ENCODE measurements at regions not wholly inside any gene's neighbourhood (a gene's known extent, or its start where the extent isn't known, plus 50 kb on each side); places are given as distances from the start of the nearest gene placed in this dataset.
"Not testable (repeated sequence)": the region's sequence is repeated elsewhere in the genome, so short reads cannot be mapped to it uniquely, and the experiment has no call there.

GRCh38 chr20:19916531-19917485 is 100.4 kb upstream of the NAA20 start:
- 68 to 74% methylated on average over 12 of the region's 12 CpGs for WGBS, 2 donors
- TF ChIP-seq EP300 (IDR thresholded peaks at IDR 0.05) (no peak), POLR2A (IDR thresholded peaks at IDR 0.05) (no peak)
- TF ChIP-seq, protein P1, sequence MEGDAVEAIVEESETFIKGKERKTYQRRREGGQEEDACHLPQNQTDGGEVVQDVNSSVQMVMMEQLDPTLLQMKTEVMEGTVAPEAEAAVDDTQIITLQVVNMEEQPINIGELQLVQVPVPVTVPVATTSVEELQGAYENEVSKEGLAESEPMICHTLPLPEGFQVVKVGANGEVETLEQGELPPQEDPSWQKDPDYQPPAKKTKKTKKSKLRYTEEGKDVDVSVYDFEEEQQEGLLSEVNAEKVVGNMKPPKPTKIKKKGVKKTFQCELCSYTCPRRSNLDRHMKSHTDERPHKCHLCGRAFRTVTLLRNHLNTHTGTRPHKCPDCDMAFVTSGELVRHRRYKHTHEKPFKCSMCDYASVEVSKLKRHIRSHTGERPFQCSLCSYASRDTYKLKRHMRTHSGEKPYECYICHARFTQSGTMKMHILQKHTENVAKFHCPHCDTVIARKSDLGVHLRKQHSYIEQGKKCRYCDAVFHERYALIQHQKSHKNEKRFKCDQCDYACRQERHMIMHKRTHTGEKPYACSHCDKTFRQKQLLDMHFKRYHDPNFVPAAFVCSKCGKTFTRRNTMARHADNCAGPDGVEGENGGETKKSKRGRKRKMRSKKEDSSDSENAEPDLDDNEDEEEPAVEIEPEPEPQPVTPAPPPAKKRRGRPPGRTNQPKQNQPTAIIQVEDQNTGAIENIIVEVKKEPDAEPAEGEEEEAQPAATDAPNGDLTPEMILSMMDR (IDR thresholded peaks at IDR 0.05), result no peak
- no peak for DNase-seq (ENCODE audit: low spot score in 2 of 2)
- Histone ChIP-seq H3K36me3 (no peaks in the 10 kb centered on the region), H3K4me3 (no peak overlapping the region), H3K27me3 (no peaks in the 10 kb centered on the region), H3K4me1 (peaks cover 0 to 73% (median 10%) of the 10 kb centered on the region in 4 donors), H3K27ac (no peak overlapping the region), H3K9me3 (no peaks in the 10 kb centered on the region)

DNA sequence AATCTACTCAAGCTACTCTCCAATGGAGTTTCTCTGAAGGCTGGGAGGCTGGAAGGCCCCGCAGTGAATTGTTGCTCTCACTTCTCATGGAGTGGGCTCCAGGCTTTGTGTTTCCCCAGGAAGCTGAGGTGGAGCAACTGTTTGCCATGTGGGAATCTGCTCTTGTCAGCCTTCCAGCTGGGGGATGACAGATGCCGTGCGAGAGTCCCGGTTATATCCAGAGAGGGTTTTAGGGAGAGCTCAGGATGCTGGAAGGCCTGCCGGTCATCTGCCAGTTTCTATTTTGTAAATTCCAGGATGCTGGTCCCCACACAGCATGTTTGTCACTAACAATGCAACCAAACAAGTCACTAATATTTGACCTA is 98.2 kb upstream of the NAA20 start:
- Histone ChIP-seq H3K4me1 (peaks cover 0 to 78% (median 10%) of the 10 kb centered on the region in 4 donors), H3K4me3 (no peak overlapping the region), H3K9me3 (no peaks in the 10 kb centered on the region), H3K27ac (no peak overlapping the region), H3K36me3 (no peaks in the 10 kb centered on the region), H3K27me3 (no peaks in the 10 kb centered on the region)
- no peak for DNase-seq (ENCODE audit: low spot score in 2 of 2)
- TF ChIP-seq, protein P1 (IDR thresholded peaks at IDR 0.05), result no peak
- TF ChIP-seq EP300 (IDR thresholded peaks at IDR 0.05), result no peak
- no peak for TF ChIP-seq POLR2A (IDR thresholded peaks at IDR 0.05)
- 85 to 94% methylated on average over 5 of the region's 5 CpGs for WGBS, 2 donors

DNA sequence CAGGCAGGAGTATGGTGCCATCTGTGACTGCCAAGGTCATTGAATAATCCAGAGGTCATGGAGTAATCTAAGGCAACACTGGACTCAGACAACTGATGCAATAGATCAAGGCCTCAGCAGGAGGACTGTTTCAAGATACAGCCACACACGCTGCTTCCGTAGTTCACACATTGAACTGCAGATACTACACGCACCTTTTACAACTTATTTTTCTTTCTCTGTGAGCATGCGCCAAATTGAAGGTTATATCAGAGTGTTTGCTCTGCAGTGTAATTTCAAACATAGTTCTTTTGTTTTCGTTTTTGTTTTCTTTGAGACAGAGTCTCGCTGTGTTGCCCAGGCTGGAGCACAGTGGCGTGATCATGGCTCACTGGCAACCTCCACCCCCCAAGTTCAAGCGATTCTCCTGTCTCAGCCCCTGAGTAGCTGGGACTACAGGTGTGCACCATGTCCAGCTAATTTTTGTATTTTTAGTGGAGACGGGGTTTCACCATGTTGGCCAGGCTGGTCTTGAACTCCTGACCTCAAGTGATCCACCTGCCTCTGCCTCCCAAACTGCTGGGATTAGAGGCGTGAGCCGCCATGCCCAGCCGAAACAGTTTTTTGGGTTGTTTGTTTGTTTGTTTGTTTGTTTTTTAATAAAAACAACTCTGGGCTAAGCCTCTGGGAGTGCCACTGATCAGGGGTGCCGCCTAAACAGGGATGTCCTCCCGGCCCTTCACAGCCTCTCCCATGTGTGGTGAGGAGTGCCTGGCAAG is 96.6 kb upstream of the NAA20 start:
- H3K27ac ChIP-seq, result no peak overlapping the region
- no peaks in the 10 kb centered on the region for H3K27me3 ChIP-seq
- TF ChIP-seq, protein P1 (IDR thresholded peaks at IDR 0.05), result no peak
- TF ChIP-seq EP300 (IDR thresholded peaks at IDR 0.05), result peak in 1 of 2 donors; percentile 26
- no peak for TF ChIP-seq POLR2A (IDR thresholded peaks at IDR 0.05)
- no peaks in the 10 kb centered on the region for H3K36me3 ChIP-seq
- 93% methylated on average over 14 of the region's 14 CpGs for WGBS, 2 donors
- H3K4me3 ChIP-seq, result no peak overlapping the region
- peaks cover 0 to 64% (median 3%) of the 10 kb centered on the region in 4 donors for H3K4me1 ChIP-seq
- no peaks in the 10 kb centered on the region for H3K9me3 ChIP-seq
- DNase-seq (ENCODE audit: low spot score in 2 of 2), result no peak

DNA sequence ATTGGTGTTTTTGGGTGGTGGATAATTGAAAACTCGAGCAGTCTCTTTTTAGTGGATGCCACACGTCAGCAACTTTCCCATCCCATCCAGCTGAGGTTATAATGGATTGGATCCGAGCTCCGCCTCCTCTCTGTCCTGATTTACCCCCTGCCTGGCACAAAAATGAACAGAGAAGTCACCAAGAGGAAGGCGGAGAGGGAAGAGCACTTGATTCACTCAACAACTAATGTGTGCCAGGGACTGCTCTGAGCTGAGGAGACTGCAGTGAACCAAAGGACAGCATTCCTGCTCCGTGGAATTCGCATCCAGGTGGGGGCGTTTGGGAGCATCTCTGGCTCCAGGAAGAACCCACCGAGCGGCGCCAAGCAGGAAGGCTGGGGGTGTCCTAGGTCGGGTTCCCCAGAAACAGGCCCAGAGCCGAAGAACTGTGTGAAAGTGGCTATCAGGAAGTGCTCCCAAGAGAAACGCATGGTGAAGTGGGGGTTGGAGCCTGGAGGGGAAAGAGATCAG is 95.8 kb upstream of the NAA20 start:
- DNase-seq (ENCODE audit: low spot score in 2 of 2), result no peak
- Histone ChIP-seq H3K27me3 (no peaks in the 10 kb centered on the region), H3K4me1 (peaks cover 0 to 61% (median 3%) of the 10 kb centered on the region in 4 donors), H3K4me3 (no peak overlapping the region), H3K27ac (no peak overlapping the region), H3K36me3 (no peaks in the 10 kb centered on the region), H3K9me3 (no peaks in the 10 kb centered on the region)
- WGBS, 2 donors, result 68 to 71% methylated on average over 14 of the region's 14 CpGs
- peak in 1 of 2 donors; percentile 25 for TF ChIP-seq EP300 (IDR thresholded peaks at IDR 0.05)
- TF ChIP-seq, protein P1 (IDR thresholded peaks at IDR 0.05), result no peak

DNA sequence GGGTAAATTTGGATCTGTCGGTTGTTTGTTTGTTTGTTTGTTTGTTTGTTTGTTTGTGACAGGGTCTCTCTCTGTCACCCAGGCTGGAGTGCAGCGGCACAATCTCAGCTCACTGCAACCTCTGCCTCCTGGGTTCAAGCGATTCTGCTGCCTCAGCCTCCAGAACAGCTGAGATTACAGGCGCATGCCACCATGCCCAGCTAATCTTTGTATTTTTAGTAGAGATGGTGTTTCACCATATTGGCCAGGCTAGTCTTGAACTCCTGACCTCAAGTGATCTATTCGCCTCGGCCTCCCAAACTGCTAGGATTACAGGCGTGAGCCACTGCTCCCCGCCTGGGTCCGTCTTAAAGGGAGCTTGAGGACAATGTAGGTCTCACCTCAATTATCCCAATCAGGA is 95.3 kb upstream of the NAA20 start:
- H3K27ac ChIP-seq; DNase-seq (ENCODE audit: low spot score in 2 of 2); H3K36me3 ChIP-seq; H3K4me3 ChIP-seq; H3K9me3 ChIP-seq; H3K27me3 ChIP-seq: not testable (repeated sequence)
- WGBS, 2 donors, result 88% methylated on average over 9 of the region's 9 CpGs
- peaks cover 0 to 61% (median 3%) of the 10 kb centered on the region in 4 donors for H3K4me1 ChIP-seq

Data from tibial nerve (tissue), 4 donors.